ENCODE measurements at regions not wholly inside any gene's neighbourhood (a gene's known extent, or its start where the extent isn't known, plus 50 kb on each side); places are given as distances from the start of the nearest gene placed in this dataset.

GRCh38 chr16:73955702-73956101 is 340.9 kb upstream of the PSMD7 start (continued):
- TF ChIP-seq HMGXB3 (CRISPR knock-in tag; IDR thresholded peaks at IDR 0.05; ENCODE audit: borderline replicate concordance), result no peak
- TF ChIP-seq ZNF816 (CRISPR knock-in tag; IDR thresholded peaks at IDR 0.05; ENCODE audit: borderline replicate concordance), result no peak
- TF ChIP-seq CEBPB (IDR thresholded peaks at IDR 0.05; ENCODE audit: borderline replicate concordance, low read depth, low read length), result no peak
- TF ChIP-seq ZNF18 (CRISPR knock-in tag; IDR thresholded peaks at IDR 0.05; ENCODE audit: insufficient replicate concordance), result no peak
- TF ChIP-seq KDM2A (CRISPR knock-in tag; IDR thresholded peaks at IDR 0.05; ENCODE audit: borderline replicate concordance, low read depth), result no peak
- TF ChIP-seq PAX8 (CRISPR knock-in tag; IDR thresholded peaks at IDR 0.05; ENCODE audit: borderline replicate concordance), result no peak

- H2AFZ ChIP-seq (ENCODE audit: low read length), result no peak overlapping the region
- no peak for TF ChIP-seq ZBTB38 (CRISPR knock-in tag; IDR thresholded peaks at IDR 0.05)
- TF ChIP-seq SMAD9 (CRISPR knock-in tag; IDR thresholded peaks at IDR 0.05), result no peak
- TF ChIP-seq ZNF768 (CRISPR knock-in tag; IDR thresholded peaks at IDR 0.05), result no peak
- TF ChIP-seq GLMP (CRISPR knock-in tag; IDR thresholded peaks at IDR 0.05; ENCODE audit: borderline replicate concordance), result no peak
- no peak for TF ChIP-seq GRHL1 (CRISPR knock-in tag; conservative IDR thresholded peaks at IDR 0.05)
- TF ChIP-seq PHF8 (CRISPR knock-in tag; IDR thresholded peaks at IDR 0.05), result no peak
- TF ChIP-seq MZF1 (CRISPR knock-in tag; IDR thresholded peaks at IDR 0.05; ENCODE audit: borderline replicate concordance), result no peak
- BruUV-seq (replicated peaks), result no TSS peak
- in situ Hi-C loops (cut with HindIII; ENCODE audit: extremely low pct_ligation_motif_present, low pct_unique_long_range_greater_than_20kb) (loop anchor here (10.0 kb wide), 1 partner anchor 390 kb away; no protein-coding TSS in a partner anchor), intact Hi-C loops (cut with micrococcal nuclease; ENCODE audit: unreplicated experiment) (no loop called here)
- no peak overlapping the region for H3K9ac ChIP-seq (ENCODE audit: insufficient read depth, low read depth, low read length)
- POLR2A ChIA-PET, result no interaction called here
- DNase-seq (ENCODE audit: low spot score), result no peak
- H3K36me3 ChIP-seq (replicated peaks in 1 of 2; ENCODE audit: control insufficient read depth in 1 of 2, insufficient read depth in 2 of 2, low read length in 2 of 2), result no peaks in the 10 kb centered on the region
- WGBS (ENCODE audit: low lambda C conversion rate), result 0% methylated on average over 1 of the region's 1 CpG
- H3K4me3 ChIP-seq (replicated peaks in 1 of 3; ENCODE audit: insufficient read depth in 1 of 3, low read depth in 2 of 3, low read length in 3 of 3), result no peak overlapping the region
- CTCF ChIA-PET (ENCODE audit: low intra/inter-chr PET ratio, low total read pairs), result no interaction called here
- H4K20me1 ChIP-seq (ENCODE audit: insufficient read depth, low read length), result no peaks in the 10 kb centered on the region
- H3K27me3 ChIP-seq (ENCODE audit: control insufficient read depth in 1 of 2, insufficient read depth in 2 of 2, low read length in 2 of 2), result peaks cover 0 to 8% of the 10 kb centered on the region in 2 experiments; a peak in 1 of 5 replicates
- no peaks in the 10 kb centered on the region for H3K9me3 ChIP-seq (ENCODE audit: low read length)
- H3K4me2 ChIP-seq (ENCODE audit: low read depth, low read length), result no peak overlapping the region
- no peaks in the 10 kb centered on the region for H3K79me2 ChIP-seq (ENCODE audit: insufficient read depth, low read length)
- no peaks in the 10 kb centered on the region for H3K4me1 ChIP-seq (ENCODE audit: insufficient read depth, low read length)
- no peak for ATAC-seq
- FAIRE-seq, result no peak
- no peak overlapping the region for H3K27ac ChIP-seq (ENCODE audit: extremely low read length, insufficient read depth, low read length)
Observed at GRCh38 chr16:73955255-73955654, 341.4 kb upstream of the PSMD7 start.

Data from HepG2 (cell line).